ENCODE measurements at regions not wholly inside any gene's neighbourhood (a gene's known extent, or its start where the extent isn't known, plus 50 kb on each side); places are given as distances from the start of the nearest gene placed in this dataset.
"Not testable (repeated sequence)": the region's sequence is repeated elsewhere in the genome, so short reads cannot be mapped to it uniquely, and the experiment has no call there.

DNA sequence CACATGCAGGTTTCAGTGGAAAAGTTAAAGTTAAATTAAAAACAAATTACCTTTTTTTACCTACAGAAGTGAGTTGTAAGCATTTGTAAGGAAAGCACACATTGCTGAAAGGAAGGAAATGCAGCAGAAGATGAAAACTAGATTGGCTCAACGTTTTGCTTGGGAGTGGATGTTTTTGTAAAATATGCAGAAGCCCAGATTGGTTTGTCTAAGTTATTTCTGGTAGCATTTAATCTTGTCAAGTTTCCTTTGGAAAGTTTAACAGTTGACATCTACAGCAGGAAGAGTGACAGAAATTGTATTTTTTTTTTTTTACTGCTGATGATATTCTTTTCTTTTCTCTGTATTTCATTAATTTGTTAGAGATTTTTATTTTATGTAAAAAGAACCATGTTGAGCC is 315.1 kb upstream of the MON1B start:
- no peak overlapping the region for H3K4me3 ChIP-seq (ENCODE audit: low read length)
- H3K9me2 ChIP-seq (replicated peaks; ENCODE audit: insufficient read depth, low read length), result no peaks in the 10 kb centered on the region
- no peaks in the 10 kb centered on the region for H3K79me2 ChIP-seq (ENCODE audit: low read length)
- no peaks in the 10 kb centered on the region for H4K20me1 ChIP-seq (ENCODE audit: insufficient read depth, low read depth, low read length)
- H3K27ac ChIP-seq (ENCODE audit: low read length), result no peak overlapping the region
- H2AFZ ChIP-seq (ENCODE audit: low read length), result no peak overlapping the region
- no peaks in the 10 kb centered on the region for H3K36me3 ChIP-seq (ENCODE audit: insufficient read depth, low read length)
- no peak for DNase-seq
- H3K4me2 ChIP-seq (ENCODE audit: low read depth, low read length, poor library complexity, severe bottlenecking), result no peak overlapping the region
- no peaks in the 10 kb centered on the region for H3K27me3 ChIP-seq (ENCODE audit: low read length)
- H3K9me3 ChIP-seq (ENCODE audit: low read length), result no peaks in the 10 kb centered on the region
- no peaks in the 10 kb centered on the region for H3K4me1 ChIP-seq (ENCODE audit: low read length)
- H3K9ac ChIP-seq (ENCODE audit: low read length), result no peak overlapping the region

DNA sequence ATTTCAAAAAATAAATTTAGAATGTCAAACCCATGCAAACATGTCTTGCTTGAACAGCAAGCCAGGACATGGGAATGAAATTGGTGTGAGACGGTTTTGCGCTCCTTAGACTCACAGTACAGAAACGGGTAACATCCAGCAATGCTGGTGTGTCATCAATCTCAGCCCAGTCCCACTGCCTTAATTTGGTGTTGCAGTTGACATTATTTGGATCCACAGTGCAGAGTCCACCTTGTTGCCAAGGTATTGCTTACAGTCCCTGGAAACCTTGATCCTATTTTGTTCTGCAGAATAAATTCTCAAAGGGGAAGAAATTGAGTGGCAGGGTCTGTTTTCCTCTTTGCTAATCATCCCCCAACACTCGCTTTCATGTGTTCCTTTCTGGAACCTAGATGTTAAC is 311.6 kb upstream of the MON1B start:
- no peaks in the 10 kb centered on the region for H3K36me3 ChIP-seq (ENCODE audit: insufficient read depth, low read length)
- H3K4me2 ChIP-seq (ENCODE audit: low read depth, low read length, poor library complexity, severe bottlenecking), result no peak overlapping the region
- H4K20me1 ChIP-seq (ENCODE audit: insufficient read depth, low read depth, low read length), result no peaks in the 10 kb centered on the region
- no peak overlapping the region for H3K4me3 ChIP-seq (ENCODE audit: low read length)
- H2AFZ ChIP-seq (ENCODE audit: low read length), result no peak overlapping the region
- H3K9me3 ChIP-seq (ENCODE audit: low read length), result no peaks in the 10 kb centered on the region
- H3K9me2 ChIP-seq (replicated peaks; ENCODE audit: insufficient read depth, low read length), result no peaks in the 10 kb centered on the region
- no peaks in the 10 kb centered on the region for H3K27me3 ChIP-seq (ENCODE audit: low read length)
- H3K79me2 ChIP-seq (ENCODE audit: low read length), result no peaks in the 10 kb centered on the region
- DNase-seq, result no peak
- no peak overlapping the region for H3K9ac ChIP-seq (ENCODE audit: low read length)
- H3K27ac ChIP-seq (ENCODE audit: low read length), result no peak overlapping the region
- H3K4me1 ChIP-seq (ENCODE audit: low read length), result no peaks in the 10 kb centered on the region

DNA sequence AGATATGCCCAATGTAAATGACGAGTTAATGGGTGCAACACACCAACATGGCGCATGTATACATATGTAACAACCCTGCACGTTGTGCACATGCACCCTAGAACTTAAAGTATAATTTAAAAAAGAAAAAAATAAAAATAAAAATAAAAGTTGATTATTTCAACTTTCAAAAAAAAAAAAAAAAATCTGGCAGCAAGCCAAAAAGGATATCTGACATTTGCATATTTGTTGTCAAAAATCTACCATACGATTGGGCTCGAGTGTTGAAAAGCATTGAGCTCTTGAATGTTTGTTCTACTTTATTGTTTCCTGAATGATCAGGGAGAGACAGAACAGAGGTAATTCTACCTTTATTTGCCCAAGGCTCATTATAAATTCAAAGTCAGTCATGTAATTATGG is 310.5 kb upstream of the MON1B start:
- not testable (repeated sequence) for H3K4me2 ChIP-seq (ENCODE audit: low read depth, low read length, poor library complexity, severe bottlenecking); H3K9me3 ChIP-seq (ENCODE audit: low read length); DNase-seq; H3K4me3 ChIP-seq (ENCODE audit: low read length); H3K27me3 ChIP-seq (ENCODE audit: low read length); H4K20me1 ChIP-seq (ENCODE audit: insufficient read depth, low read depth, low read length); H3K9me2 ChIP-seq (replicated peaks; ENCODE audit: insufficient read depth, low read length); H3K36me3 ChIP-seq (ENCODE audit: insufficient read depth, low read length); H3K27ac ChIP-seq (ENCODE audit: low read length); H3K79me2 ChIP-seq (ENCODE audit: low read length); H2AFZ ChIP-seq (ENCODE audit: low read length); H3K4me1 ChIP-seq (ENCODE audit: low read length); H3K9ac ChIP-seq (ENCODE audit: low read length)

DNA sequence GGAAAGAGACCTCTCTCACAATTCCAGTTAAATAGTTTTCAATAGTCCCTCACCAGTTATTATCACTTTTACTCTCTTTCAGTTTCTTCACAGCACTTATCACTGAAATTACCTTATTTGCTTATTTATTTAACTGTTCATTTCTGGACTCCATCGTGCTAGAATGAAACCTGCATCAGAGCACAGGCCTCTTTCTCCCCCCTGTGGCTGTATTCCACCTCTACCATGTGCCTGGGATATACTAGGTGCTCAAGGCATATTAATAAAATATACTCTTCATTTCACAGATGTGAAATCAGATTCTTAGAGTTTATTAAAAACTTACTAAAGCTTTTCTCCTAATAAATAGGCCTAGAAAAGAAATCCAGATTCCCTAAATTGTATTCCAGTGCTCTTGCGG is 308.9 kb upstream of the MON1B start:
- H4K20me1 ChIP-seq (ENCODE audit: insufficient read depth, low read depth, low read length), result no peaks in the 10 kb centered on the region
- no peak overlapping the region for H3K4me2 ChIP-seq (ENCODE audit: low read depth, low read length, poor library complexity, severe bottlenecking)
- no peaks in the 10 kb centered on the region for H3K36me3 ChIP-seq (ENCODE audit: insufficient read depth, low read length)
- no peak overlapping the region for H2AFZ ChIP-seq (ENCODE audit: low read length)
- no peak overlapping the region for H3K4me3 ChIP-seq (ENCODE audit: low read length)
- no peaks in the 10 kb centered on the region for H3K9me2 ChIP-seq (replicated peaks; ENCODE audit: insufficient read depth, low read length)
- no peak overlapping the region for H3K9ac ChIP-seq (ENCODE audit: low read length)
- H3K9me3 ChIP-seq (ENCODE audit: low read length), result no peaks in the 10 kb centered on the region
- H3K27ac ChIP-seq (ENCODE audit: low read length), result no peak overlapping the region
- H3K27me3 ChIP-seq (ENCODE audit: low read length), result no peaks in the 10 kb centered on the region
- DNase-seq, result no peak
- no peaks in the 10 kb centered on the region for H3K79me2 ChIP-seq (ENCODE audit: low read length)
- H3K4me1 ChIP-seq (ENCODE audit: low read length), result no peaks in the 10 kb centered on the region

DNA sequence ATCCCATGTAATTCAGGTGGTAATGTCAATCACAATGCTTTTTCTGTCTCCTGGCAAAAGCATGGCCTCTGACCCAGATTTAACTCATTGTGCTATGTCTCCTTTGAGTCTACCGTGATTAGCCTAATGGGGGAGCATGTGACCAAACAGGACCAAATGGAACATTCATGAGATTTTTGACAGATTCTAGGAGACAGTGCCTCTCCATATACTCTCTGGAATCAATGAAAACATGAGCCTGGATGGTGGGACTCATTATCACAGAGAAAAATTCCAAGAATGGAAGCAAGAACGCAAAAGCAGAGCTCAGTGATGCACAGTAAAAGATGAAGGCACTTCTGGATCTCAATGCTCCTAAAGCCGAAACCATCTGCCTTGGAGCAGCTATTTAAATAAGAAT is 307.9 kb upstream of the MON1B start:
- H3K79me2 ChIP-seq (ENCODE audit: low read length), result no peaks in the 10 kb centered on the region
- no peak for DNase-seq
- no peak overlapping the region for H2AFZ ChIP-seq (ENCODE audit: low read length)
- H3K4me2 ChIP-seq (ENCODE audit: low read depth, low read length, poor library complexity, severe bottlenecking), result no peak overlapping the region
- no peaks in the 10 kb centered on the region for H3K36me3 ChIP-seq (ENCODE audit: insufficient read depth, low read length)
- H3K9ac ChIP-seq (ENCODE audit: low read length), result no peak overlapping the region
- no peaks in the 10 kb centered on the region for H3K9me2 ChIP-seq (replicated peaks; ENCODE audit: insufficient read depth, low read length)
- H3K4me1 ChIP-seq (ENCODE audit: low read length), result no peaks in the 10 kb centered on the region
- no peak overlapping the region for H3K4me3 ChIP-seq (ENCODE audit: low read length)
- H3K9me3 ChIP-seq (ENCODE audit: low read length), result no peaks in the 10 kb centered on the region
- no peak overlapping the region for H3K27ac ChIP-seq (ENCODE audit: low read length)
- no peaks in the 10 kb centered on the region for H4K20me1 ChIP-seq (ENCODE audit: insufficient read depth, low read depth, low read length)
- no peaks in the 10 kb centered on the region for H3K27me3 ChIP-seq (ENCODE audit: low read length)

DNA sequence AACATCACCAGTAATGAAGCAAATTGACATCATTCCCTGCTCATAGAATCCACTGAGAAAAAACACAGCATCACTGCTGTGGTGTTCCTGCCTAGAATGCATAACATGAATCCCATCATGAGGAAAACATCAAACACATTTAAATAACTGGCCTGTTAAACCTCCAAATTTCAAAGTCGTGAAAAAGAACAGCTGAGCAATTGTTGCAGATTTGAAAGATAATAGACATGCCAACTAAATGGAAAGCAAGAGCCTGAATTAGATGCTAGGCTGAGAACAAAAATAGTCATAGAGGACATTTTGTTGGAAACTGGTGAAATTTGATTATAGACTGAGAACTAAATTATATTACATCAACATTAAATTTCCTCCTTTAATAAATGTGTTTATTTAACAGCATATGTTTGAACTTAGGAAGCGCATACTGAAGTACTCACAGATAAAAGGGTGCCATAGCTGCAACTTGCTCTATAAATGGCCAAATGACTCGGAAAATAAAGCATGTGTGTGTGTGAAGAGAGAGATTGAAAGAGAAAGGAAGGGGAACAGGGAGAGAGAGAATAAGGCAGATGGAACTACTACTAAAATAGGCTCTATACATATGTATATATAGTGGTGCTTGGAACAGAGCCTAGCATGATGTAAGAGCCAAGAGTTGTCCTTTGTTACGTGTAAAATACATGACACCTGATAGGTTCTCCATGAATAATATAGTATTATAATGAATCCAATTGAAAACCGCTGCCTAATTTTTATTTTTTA is 305.0 kb upstream of the MON1B start:
- no peak overlapping the region for H3K9ac ChIP-seq (ENCODE audit: low read length)
- no peak for DNase-seq
- no peak overlapping the region for H2AFZ ChIP-seq (ENCODE audit: low read length)
- H3K36me3 ChIP-seq (ENCODE audit: insufficient read depth, low read length), result no peaks in the 10 kb centered on the region
- no peak overlapping the region for H3K4me3 ChIP-seq (ENCODE audit: low read length)
- no peaks in the 10 kb centered on the region for H3K79me2 ChIP-seq (ENCODE audit: low read length)
- H3K4me1 ChIP-seq (ENCODE audit: low read length), result no peaks in the 10 kb centered on the region
- no peaks in the 10 kb centered on the region for H3K27me3 ChIP-seq (ENCODE audit: low read length)
- H3K4me2 ChIP-seq (ENCODE audit: low read depth, low read length, poor library complexity, severe bottlenecking), result no peak overlapping the region
- no peaks in the 10 kb centered on the region for H4K20me1 ChIP-seq (ENCODE audit: insufficient read depth, low read depth, low read length)
- H3K9me3 ChIP-seq (ENCODE audit: low read length), result no peaks in the 10 kb centered on the region
- H3K27ac ChIP-seq (ENCODE audit: low read length), result no peak overlapping the region
- H3K9me2 ChIP-seq (replicated peaks; ENCODE audit: insufficient read depth, low read length), result no peaks in the 10 kb centered on the region

DNA sequence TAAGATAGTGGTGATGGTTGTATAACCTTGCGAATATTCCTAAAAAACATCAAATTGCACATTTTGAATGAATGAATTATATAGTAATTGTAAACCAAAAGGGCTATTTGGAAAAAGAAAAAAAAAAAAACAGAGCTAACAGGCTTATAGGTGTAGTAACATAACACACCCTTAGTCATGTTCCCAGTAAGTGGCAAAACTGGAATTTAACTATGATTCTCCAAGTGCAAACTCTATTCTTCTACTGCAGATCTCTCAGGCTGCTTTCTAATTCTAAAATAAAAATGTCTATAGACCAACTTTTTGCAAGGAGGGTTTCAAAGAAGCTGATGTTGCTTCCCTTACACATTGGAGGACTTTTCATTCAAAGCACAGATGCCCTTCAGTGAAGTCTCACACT is 293.2 kb upstream of the MON1B start:
- Histone ChIP-seq H3K4me3 (ENCODE audit: low read length) (no peak overlapping the region), H3K4me1 (ENCODE audit: low read length) (no peaks in the 10 kb centered on the region), H3K27me3 (ENCODE audit: low read length) (no peaks in the 10 kb centered on the region), H3K79me2 (ENCODE audit: low read length) (no peaks in the 10 kb centered on the region), H3K9me2 (replicated peaks; ENCODE audit: insufficient read depth, low read length) (no peaks in the 10 kb centered on the region), H2AFZ (ENCODE audit: low read length) (no peak overlapping the region), H3K4me2 (ENCODE audit: low read depth, low read length, poor library complexity, severe bottlenecking) (no peak overlapping the region), H3K36me3 (ENCODE audit: insufficient read depth, low read length) (no peaks in the 10 kb centered on the region), H3K27ac (ENCODE audit: low read length) (no peak overlapping the region), H3K9ac (ENCODE audit: low read length) (no peak overlapping the region), H3K9me3 (ENCODE audit: low read length) (no peaks in the 10 kb centered on the region), H4K20me1 (ENCODE audit: insufficient read depth, low read depth, low read length) (no peaks in the 10 kb centered on the region; the same call in 1 of the 2 replicates)
- DNase-seq, result no peak

DNA sequence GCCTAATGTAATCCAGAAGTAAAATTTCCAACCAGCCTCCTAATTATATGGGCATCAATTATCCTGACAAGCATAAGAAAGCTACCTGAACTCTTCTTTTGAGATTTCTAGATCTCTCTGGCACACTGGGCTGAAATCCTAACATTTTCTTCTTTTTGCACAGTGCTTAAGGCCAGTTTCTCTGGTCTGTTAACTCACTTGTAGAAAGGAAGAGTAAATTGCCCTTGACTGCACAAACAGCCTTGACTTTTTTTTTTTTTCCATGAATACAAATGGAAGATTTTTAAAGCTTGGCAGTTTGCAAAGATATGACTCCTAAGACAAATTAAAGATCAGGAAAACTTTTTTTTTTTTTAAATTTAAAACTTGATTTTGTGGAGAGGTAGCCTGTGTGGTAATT is 291.2 kb upstream of the MON1B start:
- DNase-seq, result no peak
- no peak overlapping the region for H3K4me2 ChIP-seq (ENCODE audit: low read depth, low read length, poor library complexity, severe bottlenecking)
- no peaks in the 10 kb centered on the region for H3K36me3 ChIP-seq (ENCODE audit: insufficient read depth, low read length)

More for the DNA sequence above, 291.2 kb upstream of the MON1B start:
- Histone ChIP-seq H3K27me3 (ENCODE audit: low read length) (no peaks in the 10 kb centered on the region), H2AFZ (ENCODE audit: low read length) (no peak overlapping the region), H3K4me1 (ENCODE audit: low read length) (no peaks in the 10 kb centered on the region), H3K9me2 (replicated peaks; ENCODE audit: insufficient read depth, low read length) (no peaks in the 10 kb centered on the region), H3K27ac (ENCODE audit: low read length) (no peak overlapping the region), H3K79me2 (ENCODE audit: low read length) (no peaks in the 10 kb centered on the region), H4K20me1 (ENCODE audit: insufficient read depth, low read depth, low read length) (no peaks in the 10 kb centered on the region; the same call in 1 of the 2 replicates), H3K9me3 (ENCODE audit: low read length) (no peaks in the 10 kb centered on the region), H3K9ac (ENCODE audit: low read length) (no peak overlapping the region), H3K4me3 (ENCODE audit: low read length) (no peak overlapping the region)
